ENCODE measurements at regions not wholly inside any gene's neighbourhood (a gene's known extent, or its start where the extent isn't known, plus 50 kb on each side); places are given as distances from the start of the nearest gene placed in this dataset.

GRCh38 chr2:23091019-23091418 is 294.0 kb upstream of the KLHL29 start:
- H3K27ac ChIP-seq (ENCODE audit: low read depth, low read length), result no peak overlapping the region

GRCh38 chr2:23091900-23092299 is 293.1 kb upstream of the KLHL29 start:
- Histone ChIP-seq H3K4me1 (ENCODE audit: insufficient read depth, low read length) (no peaks in the 10 kb centered on the region), H3K4me3 (ENCODE audit: low read depth in 1 of 2, low read length in 2 of 2) (no peak overlapping the region), H3K9ac (ENCODE audit: low read length) (no peak overlapping the region), H3K27me3 (ENCODE audit: control insufficient read depth in 1 of 2, insufficient read depth in 2 of 2, low read length in 2 of 2) (no peaks in the 10 kb centered on the region), H3K36me3 (ENCODE audit: insufficient read depth, low read length) (no peaks in the 10 kb centered on the region), H3K27ac (ENCODE audit: low read depth, low read length) (no peak overlapping the region), H3K9me3 (ENCODE audit: low read length) (no peaks in the 10 kb centered on the region)

More at GRCh38 chr2:23091019-23091418, 294.0 kb upstream of the KLHL29 start:
- Histone ChIP-seq H3K4me1 (ENCODE audit: insufficient read depth, low read length) (no peaks in the 10 kb centered on the region), H3K9me3 (ENCODE audit: low read length) (no peaks in the 10 kb centered on the region), H3K9ac (ENCODE audit: low read length) (no peak overlapping the region), H3K27me3 (ENCODE audit: control insufficient read depth in 1 of 2, insufficient read depth in 2 of 2, low read length in 2 of 2) (no peaks in the 10 kb centered on the region), H3K36me3 (ENCODE audit: insufficient read depth, low read length) (no peaks in the 10 kb centered on the region), H3K4me3 (ENCODE audit: low read depth in 1 of 2, low read length in 2 of 2) (no peak overlapping the region)

GRCh38 chr2:23092831-23093230 is 292.1 kb upstream of the KLHL29 start:
- H3K4me3 ChIP-seq (ENCODE audit: low read depth in 1 of 2, low read length in 2 of 2), result no peak overlapping the region
- no peak overlapping the region for H3K9ac ChIP-seq (ENCODE audit: low read length)
- no peaks in the 10 kb centered on the region for H3K27me3 ChIP-seq (ENCODE audit: control insufficient read depth in 1 of 2, insufficient read depth in 2 of 2, low read length in 2 of 2)
- no peaks in the 10 kb centered on the region for H3K36me3 ChIP-seq (ENCODE audit: insufficient read depth, low read length)
- H3K9me3 ChIP-seq (ENCODE audit: low read length), result no peaks in the 10 kb centered on the region
- H3K27ac ChIP-seq (ENCODE audit: low read depth, low read length), result no peak overlapping the region
- H3K4me1 ChIP-seq (ENCODE audit: insufficient read depth, low read length), result no peaks in the 10 kb centered on the region

GRCh38 chr2:23093513-23093912 is 291.5 kb upstream of the KLHL29 start:
- no peak overlapping the region for H3K27ac ChIP-seq (ENCODE audit: low read depth, low read length)
- no peak overlapping the region for H3K4me3 ChIP-seq (ENCODE audit: low read depth in 1 of 2, low read length in 2 of 2)
- no peak overlapping the region for H3K9ac ChIP-seq (ENCODE audit: low read length)
- no peaks in the 10 kb centered on the region for H3K4me1 ChIP-seq (ENCODE audit: insufficient read depth, low read length)
- no peaks in the 10 kb centered on the region for H3K27me3 ChIP-seq (ENCODE audit: control insufficient read depth in 1 of 2, insufficient read depth in 2 of 2, low read length in 2 of 2)
- H3K36me3 ChIP-seq (ENCODE audit: insufficient read depth, low read length), result no peaks in the 10 kb centered on the region
- no peaks in the 10 kb centered on the region for H3K9me3 ChIP-seq (ENCODE audit: low read length)

- H3K27me3 ChIP-seq (ENCODE audit: control insufficient read depth in 1 of 2, insufficient read depth in 2 of 2, low read length in 2 of 2), result no peaks in the 10 kb centered on the region
- no peak overlapping the region for H3K4me3 ChIP-seq (ENCODE audit: low read depth in 1 of 2, low read length in 2 of 2)
These were observed 287.9 kb upstream of the KLHL29 start for GRCh38 chr2:23096906-23097602.

GRCh38 chr2:23100406-23100805 is 284.6 kb upstream of the KLHL29 start:
- H3K9ac ChIP-seq (ENCODE audit: low read length), result no peak overlapping the region
- no peaks in the 10 kb centered on the region for H3K4me1 ChIP-seq (ENCODE audit: insufficient read depth, low read length)
- no peaks in the 10 kb centered on the region for H3K27me3 ChIP-seq (ENCODE audit: control insufficient read depth in 1 of 2, insufficient read depth in 2 of 2, low read length in 2 of 2)

More at GRCh38 chr2:23096906-23097602, 287.9 kb upstream of the KLHL29 start:
- Histone ChIP-seq H3K9me3 (ENCODE audit: low read length) (no peaks in the 10 kb centered on the region), H3K9ac (ENCODE audit: low read length) (no peak overlapping the region), H3K4me1 (ENCODE audit: insufficient read depth, low read length) (no peaks in the 10 kb centered on the region), H3K36me3 (ENCODE audit: insufficient read depth, low read length) (no peaks in the 10 kb centered on the region), H3K27ac (ENCODE audit: low read depth, low read length) (no peak overlapping the region)

GRCh38 chr2:23106242-23106785 is 278.7 kb upstream of the KLHL29 start:
- Histone ChIP-seq H3K36me3 (ENCODE audit: insufficient read depth, low read length) (no peaks in the 10 kb centered on the region), H3K4me1 (ENCODE audit: insufficient read depth, low read length) (no peaks in the 10 kb centered on the region), H3K9me3 (ENCODE audit: low read length) (no peaks in the 10 kb centered on the region), H3K27ac (ENCODE audit: low read depth, low read length) (no peak overlapping the region), H3K27me3 (ENCODE audit: control insufficient read depth in 1 of 2, insufficient read depth in 2 of 2, low read length in 2 of 2) (no peaks in the 10 kb centered on the region), H3K4me3 (ENCODE audit: low read depth in 1 of 2, low read length in 2 of 2) (no peak overlapping the region), H3K9ac (ENCODE audit: low read length) (no peak overlapping the region)

More at GRCh38 chr2:23100406-23100805, 284.6 kb upstream of the KLHL29 start:
- Histone ChIP-seq H3K4me3 (ENCODE audit: low read depth in 1 of 2, low read length in 2 of 2) (no peak overlapping the region), H3K9me3 (ENCODE audit: low read length) (no peaks in the 10 kb centered on the region), H3K36me3 (ENCODE audit: insufficient read depth, low read length) (no peaks in the 10 kb centered on the region), H3K27ac (ENCODE audit: low read depth, low read length) (no peak overlapping the region)

- Histone ChIP-seq H3K4me3 (ENCODE audit: low read depth in 1 of 2, low read length in 2 of 2) (no peak overlapping the region), H3K9ac (ENCODE audit: low read length) (no peak overlapping the region), H3K36me3 (ENCODE audit: insufficient read depth, low read length) (no peaks in the 10 kb centered on the region), H3K27me3 (ENCODE audit: control insufficient read depth in 1 of 2, insufficient read depth in 2 of 2, low read length in 2 of 2) (no peaks in the 10 kb centered on the region), H3K4me1 (ENCODE audit: insufficient read depth, low read length) (no peaks in the 10 kb centered on the region), H3K9me3 (ENCODE audit: low read length) (no peaks in the 10 kb centered on the region), H3K27ac (ENCODE audit: low read depth, low read length) (no peak overlapping the region)
These were observed 277.5 kb upstream of the KLHL29 start for GRCh38 chr2:23107327-23107941.

GRCh38 chr2:23111263-23111662 is 273.7 kb upstream of the KLHL29 start:
- Histone ChIP-seq H3K27ac (ENCODE audit: low read depth, low read length) (no peak overlapping the region), H3K9me3 (ENCODE audit: low read length) (no peaks in the 10 kb centered on the region), H3K4me3 (ENCODE audit: low read depth in 1 of 2, low read length in 2 of 2) (no peak overlapping the region), H3K27me3 (ENCODE audit: control insufficient read depth in 1 of 2, insufficient read depth in 2 of 2, low read length in 2 of 2) (no peaks in the 10 kb centered on the region), H3K9ac (ENCODE audit: low read length) (no peak overlapping the region), H3K4me1 (ENCODE audit: insufficient read depth, low read length) (no peaks in the 10 kb centered on the region), H3K36me3 (ENCODE audit: insufficient read depth, low read length) (no peaks in the 10 kb centered on the region)

GRCh38 chr2:23112517-23112916 is 272.5 kb upstream of the KLHL29 start:
- Histone ChIP-seq H3K4me3 (ENCODE audit: low read depth in 1 of 2, low read length in 2 of 2) (no peak overlapping the region), H3K4me1 (ENCODE audit: insufficient read depth, low read length) (no peaks in the 10 kb centered on the region), H3K27me3 (ENCODE audit: control insufficient read depth in 1 of 2, insufficient read depth in 2 of 2, low read length in 2 of 2) (no peaks in the 10 kb centered on the region), H3K27ac (ENCODE audit: low read depth, low read length) (no peak overlapping the region), H3K9ac (ENCODE audit: low read length) (no peak overlapping the region), H3K9me3 (ENCODE audit: low read length) (no peaks in the 10 kb centered on the region), H3K36me3 (ENCODE audit: insufficient read depth, low read length) (no peaks in the 10 kb centered on the region)

GRCh38 chr2:23114299-23114698 is 270.7 kb upstream of the KLHL29 start:
- no peak overlapping the region for H3K4me3 ChIP-seq (ENCODE audit: low read depth in 1 of 2, low read length in 2 of 2)
- no peak overlapping the region for H3K9ac ChIP-seq (ENCODE audit: low read length)

More at GRCh38 chr2:23114299-23114698, 270.7 kb upstream of the KLHL29 start:
- Histone ChIP-seq H3K27ac (ENCODE audit: low read depth, low read length) (no peak overlapping the region), H3K36me3 (ENCODE audit: insufficient read depth, low read length) (no peaks in the 10 kb centered on the region), H3K27me3 (ENCODE audit: control insufficient read depth in 1 of 2, insufficient read depth in 2 of 2, low read length in 2 of 2) (no peaks in the 10 kb centered on the region), H3K9me3 (ENCODE audit: low read length) (no peaks in the 10 kb centered on the region), H3K4me1 (ENCODE audit: insufficient read depth, low read length) (no peaks in the 10 kb centered on the region)
